ENCODE measurements at regions not wholly inside any gene's neighbourhood (a gene's known extent, or its start where the extent isn't known, plus 50 kb on each side); places are given as distances from the start of the nearest gene placed in this dataset.

GRCh38 chr14:101290611-101291010 lies 270.7 kb upstream of the DIO3 start (continued):
- TF ChIP-seq SIN3A (IDR thresholded peaks at IDR 0.05; ENCODE audit: borderline replicate concordance, low read depth, low read length): no peak
- no peak for TF ChIP-seq IRF3 (IDR thresholded peaks at IDR 0.05; ENCODE audit: low read depth, low read length)
- TF ChIP-seq EP300 (IDR thresholded peaks at IDR 0.05; ENCODE audit: borderline replicate concordance in 1 of 2, low read depth in 1 of 2, low read length in 1 of 2): no peak
- no peak for TF ChIP-seq SMC3 (IDR thresholded peaks at IDR 0.05; ENCODE audit: low read depth, low read length)
- TF ChIP-seq USF1 (IDR thresholded peaks at IDR 0.05; ENCODE audit: borderline replicate concordance, low read depth): no peak
- no peak for TF ChIP-seq FOSL2 (IDR thresholded peaks at IDR 0.05; ENCODE audit: borderline replicate concordance, low read depth)
- TF ChIP-seq TEAD4 (IDR thresholded peaks at IDR 0.05; ENCODE audit: borderline replicate concordance, insufficient read depth): no peak
- no peak for TF ChIP-seq FOXM1 (IDR thresholded peaks at IDR 0.05; ENCODE audit: low read depth)
- no peak for TF ChIP-seq YY1 (IDR thresholded peaks at IDR 0.05; ENCODE audit: low read depth)
- TF ChIP-seq TCF12 (IDR thresholded peaks at IDR 0.05): no peak
- TF ChIP-seq NRF1 (IDR thresholded peaks at IDR 0.05; ENCODE audit: low read depth, low read length): no peak
- TF ChIP-seq FOXJ3 (CRISPR knock-in tag; IDR thresholded peaks at IDR 0.05): no peak

- H3K27me3 ChIP-seq (ENCODE audit: insufficient read depth): no peaks in the 10 kb centered on the region
- ChIA-PET CTCF (no interaction called here), POLR2A (no interaction called here)
- no peaks in the 10 kb centered on the region for H3K9me3 ChIP-seq
- 18% methylated on average over 3 of the region's 3 CpGs for WGBS (ENCODE audit: low lambda C conversion rate)
- no peak for DNase-seq
- H3K27ac ChIP-seq (ENCODE audit: low read depth in 2 of 2, low read length in 1 of 2): no peak overlapping the region
- no peaks in the 10 kb centered on the region for H4K20me1 ChIP-seq (ENCODE audit: insufficient read depth)
- no peaks in the 10 kb centered on the region for H3K9me2 ChIP-seq
- no peaks in the 10 kb centered on the region for H3K79me2 ChIP-seq (ENCODE audit: insufficient read depth)
- no peak overlapping the region for H2AFZ ChIP-seq (ENCODE audit: low read depth)
- TF ChIP-seq MEF2A (IDR thresholded peaks at IDR 0.05; ENCODE audit: borderline replicate concordance, low read depth) (no peak), RXRA (IDR thresholded peaks at IDR 0.05; ENCODE audit: borderline replicate concordance, low read depth) (no peak), GATA2 (CRISPR knock-in tag; IDR thresholded peaks at IDR 0.05) (no peak), CHD2 (IDR thresholded peaks at IDR 0.05; ENCODE audit: low read length, partially characterized antibody) (no peak), JUND (IDR thresholded peaks at IDR 0.05) (no peak), ZBTB33 (IDR thresholded peaks at IDR 0.05; ENCODE audit: borderline replicate concordance, low read depth) (no peak), NRF1 (IDR thresholded peaks at IDR 0.05; ENCODE audit: low read depth, low read length) (no peak), RFX5 (IDR thresholded peaks at IDR 0.05; ENCODE audit: low read length) (no peak), SIN3A (IDR thresholded peaks at IDR 0.05; ENCODE audit: borderline replicate concordance, low read depth, low read length) (no peak), RAD21 (IDR thresholded peaks at IDR 0.05; ENCODE audit: low read length) (no peak), TEAD4 (IDR thresholded peaks at IDR 0.05; ENCODE audit: borderline replicate concordance, insufficient read depth) (no peak), GABPA (IDR thresholded peaks at IDR 0.05; ENCODE audit: low read depth) (no peak), IRF3 (IDR thresholded peaks at IDR 0.05; ENCODE audit: low read depth, low read length) (no peak), MXI1 (IDR thresholded peaks at IDR 0.05; ENCODE audit: low read depth, low read length) (no peak), PBX3 (IDR thresholded peaks at IDR 0.05) (no peak), RCOR1 (IDR thresholded peaks at IDR 0.05; ENCODE audit: low read length) (no peak), POLR2AphosphoS5 (IDR thresholded peaks at IDR 0.05; ENCODE audit: low read depth, low read length) (no peak), EZH2phosphoT487 (IDR thresholded peaks at IDR 0.05; ENCODE audit: borderline replicate concordance, low read depth) (no peak), NFIC (IDR thresholded peaks at IDR 0.05; ENCODE audit: borderline replicate concordance) (no peak), USF2 (IDR thresholded peaks at IDR 0.05; ENCODE audit: borderline replicate concordance, low read depth, low read length) (no peak)
- no peaks in the 10 kb centered on the region for H3K36me3 ChIP-seq (replicated peaks in 1 of 2; ENCODE audit: control insufficient read depth in 1 of 2, insufficient read depth in 2 of 2, low read length in 1 of 2)
- no peak overlapping the region for H3K9ac ChIP-seq
- H3K4me3 ChIP-seq (ENCODE audit: low read depth in 2 of 2, low read length in 1 of 2): no peak overlapping the region
- H3K4me1 ChIP-seq (ENCODE audit: control insufficient read depth in 1 of 2, insufficient read depth in 2 of 2, low read depth in 1 of 2, low read length in 1 of 2): no peaks in the 10 kb centered on the region; a peak in 1 of 4 replicates
- no peaks in the 10 kb centered on the region for H3F3A ChIP-seq (replicated peaks; ENCODE audit: insufficient read depth)
- no peak overlapping the region for H3K4me2 ChIP-seq
Measured at GRCh38 chr14:101291390-101291789, 269.9 kb upstream of the DIO3 start.

Measured in SK-N-SH (cell line).